ENCODE measurements at regions not wholly inside any gene's neighbourhood (a gene's known extent, or its start where the extent isn't known, plus 50 kb on each side); places are given as distances from the start of the nearest gene placed in this dataset.

DNA sequence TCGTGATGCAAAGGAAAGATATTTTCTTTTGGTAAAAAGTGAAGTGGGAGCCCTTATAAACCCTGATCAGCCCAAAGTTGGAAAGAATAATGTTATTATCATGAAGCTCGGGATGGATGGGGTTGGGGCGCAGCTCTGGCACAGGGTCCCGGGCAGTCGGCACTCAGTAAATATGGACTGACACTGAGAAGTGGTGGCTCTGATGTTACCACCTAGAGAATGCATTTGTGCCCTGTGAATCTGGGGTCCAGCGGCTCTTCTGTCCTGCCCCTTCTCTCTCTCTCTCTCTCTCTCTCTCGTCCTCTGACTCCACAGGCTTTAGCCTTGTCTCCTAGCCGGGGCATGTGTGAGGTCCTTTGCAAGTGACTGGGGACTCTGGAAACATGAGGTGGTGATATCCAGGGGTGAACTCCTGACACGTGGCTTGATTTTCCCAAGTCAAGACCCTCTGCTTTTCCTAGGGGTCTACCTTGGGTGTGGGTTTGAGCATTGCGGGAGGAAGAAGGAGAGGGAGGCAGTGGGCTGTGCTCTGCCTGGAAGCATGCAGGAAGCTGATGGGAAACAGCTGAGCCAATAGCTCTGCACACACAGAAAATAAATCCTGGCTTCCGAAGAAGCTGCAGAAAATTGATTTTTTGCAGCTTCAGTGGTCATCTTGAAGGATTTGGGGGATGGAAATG is 162.7 kb downstream of the MACROH2A1 start:
- H3K9ac ChIP-seq (ENCODE audit: low read length): no peak overlapping the region
- H3K4me2 ChIP-seq (ENCODE audit: low read depth, low read length, poor library complexity, severe bottlenecking): no peak overlapping the region
- no peaks in the 10 kb centered on the region for H3F3A ChIP-seq (ENCODE audit: insufficient read depth)
- no peak overlapping the region for H2AFZ ChIP-seq (ENCODE audit: low read depth, low read length, severe bottlenecking)
- no peaks in the 10 kb centered on the region for H4K20me1 ChIP-seq (ENCODE audit: low read depth, low read length)
- H3K4me3 ChIP-seq (ENCODE audit: insufficient read depth, low read length, poor library complexity, severe bottlenecking): no peak overlapping the region
- H3K9me3 ChIP-seq (ENCODE audit: insufficient read depth, low read length): no peaks in the 10 kb centered on the region
- H3K27ac ChIP-seq (ENCODE audit: low read depth, low read length): no peak overlapping the region
- H3K79me2 ChIP-seq (ENCODE audit: insufficient read depth, low read length): no peaks in the 10 kb centered on the region
- H3K27me3 ChIP-seq (ENCODE audit: low read length): no peaks in the 10 kb centered on the region
- TF ChIP-seq CTCF (IDR thresholded peaks at IDR 0.05; ENCODE audit: insufficient read depth, low read length, poor library complexity, severe bottlenecking) (no peak), EZH2phosphoT487 (conservative IDR thresholded peaks at IDR 0.05; ENCODE audit: low read length) (no peak)
- H3K9me2 ChIP-seq (replicated peaks; ENCODE audit: insufficient read depth, low read length): no peaks in the 10 kb centered on the region
- no peaks in the 10 kb centered on the region for H3K36me3 ChIP-seq (ENCODE audit: low read length)

DNA sequence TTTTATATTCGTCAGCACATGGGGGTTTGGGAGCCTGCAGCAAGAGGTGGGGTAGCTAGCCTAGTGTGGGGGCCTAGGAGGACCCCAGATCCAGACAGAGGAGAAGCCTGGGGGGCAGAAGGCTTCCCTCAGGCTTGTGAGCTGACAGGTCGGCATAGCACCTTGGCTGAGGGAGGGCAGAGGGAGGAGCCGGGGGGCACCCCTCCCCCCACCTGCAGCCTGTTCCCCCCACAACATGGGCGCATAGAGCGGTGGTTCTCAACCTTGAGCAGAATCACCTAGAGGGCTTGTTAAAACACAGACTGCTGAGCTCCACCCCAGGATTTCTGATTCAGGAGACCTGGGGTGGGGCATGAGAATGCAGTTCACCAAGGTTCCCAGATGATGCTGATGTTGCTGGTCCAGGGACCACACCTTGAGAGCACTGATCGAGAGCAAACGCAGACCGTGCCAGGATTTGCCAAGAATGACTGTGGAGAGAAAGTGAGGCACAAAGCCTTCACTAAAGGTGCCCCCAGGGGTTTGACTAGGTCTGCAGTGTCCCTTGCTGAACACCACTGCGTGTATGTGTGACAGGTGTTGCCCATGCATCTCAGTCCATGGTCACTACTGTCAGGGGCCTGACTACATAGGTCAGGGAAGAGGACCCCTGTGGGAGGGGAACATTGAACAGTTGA is 163.3 kb downstream of the MACROH2A1 start:
- no peaks in the 10 kb centered on the region for H3K36me3 ChIP-seq (ENCODE audit: low read length)
- H3K4me2 ChIP-seq (ENCODE audit: low read depth, low read length, poor library complexity, severe bottlenecking): no peak overlapping the region
- H3K27me3 ChIP-seq (ENCODE audit: low read length): no peaks in the 10 kb centered on the region
- no peaks in the 10 kb centered on the region for H3K9me2 ChIP-seq (replicated peaks; ENCODE audit: insufficient read depth, low read length)
- no peak overlapping the region for H3K4me3 ChIP-seq (ENCODE audit: insufficient read depth, low read length, poor library complexity, severe bottlenecking)
- no peaks in the 10 kb centered on the region for H3F3A ChIP-seq (ENCODE audit: insufficient read depth)
- H3K79me2 ChIP-seq (ENCODE audit: insufficient read depth, low read length): no peaks in the 10 kb centered on the region
- H2AFZ ChIP-seq (ENCODE audit: low read depth, low read length, severe bottlenecking): no peak overlapping the region
- H3K27ac ChIP-seq (ENCODE audit: low read depth, low read length): no peak overlapping the region
- no peaks in the 10 kb centered on the region for H4K20me1 ChIP-seq (ENCODE audit: low read depth, low read length)
- H3K9me3 ChIP-seq (ENCODE audit: insufficient read depth, low read length): no peaks in the 10 kb centered on the region
- TF ChIP-seq EZH2phosphoT487 (conservative IDR thresholded peaks at IDR 0.05; ENCODE audit: low read length) (no peak), CTCF (IDR thresholded peaks at IDR 0.05; ENCODE audit: insufficient read depth, low read length, poor library complexity, severe bottlenecking) (no peak)
- H3K9ac ChIP-seq (ENCODE audit: low read length): no peak overlapping the region

GRCh38 chr5:135234666-135235401 is 164.2 kb downstream of the MACROH2A1 start:
- no peak overlapping the region for H3K4me2 ChIP-seq (ENCODE audit: low read depth, low read length, poor library complexity, severe bottlenecking)
- no peaks in the 10 kb centered on the region for H3K9me3 ChIP-seq (ENCODE audit: insufficient read depth, low read length)
- H3K27me3 ChIP-seq (ENCODE audit: low read length): no peaks in the 10 kb centered on the region
- H3K27ac ChIP-seq (ENCODE audit: low read depth, low read length): no peak overlapping the region
- TF ChIP-seq CTCF (IDR thresholded peaks at IDR 0.05; ENCODE audit: insufficient read depth, low read length, poor library complexity, severe bottlenecking) (no peak), EZH2phosphoT487 (conservative IDR thresholded peaks at IDR 0.05; ENCODE audit: low read length) (no peak)
- H4K20me1 ChIP-seq (ENCODE audit: low read depth, low read length): no peaks in the 10 kb centered on the region
- no peaks in the 10 kb centered on the region for H3F3A ChIP-seq (ENCODE audit: insufficient read depth)
- no peaks in the 10 kb centered on the region for H3K9me2 ChIP-seq (replicated peaks; ENCODE audit: insufficient read depth, low read length)
- H2AFZ ChIP-seq (ENCODE audit: low read depth, low read length, severe bottlenecking): no peak overlapping the region
- no peak overlapping the region for H3K9ac ChIP-seq (ENCODE audit: low read length)
- H3K4me3 ChIP-seq (ENCODE audit: insufficient read depth, low read length, poor library complexity, severe bottlenecking): no peak overlapping the region
- no peaks in the 10 kb centered on the region for H3K36me3 ChIP-seq (ENCODE audit: low read length)
- H3K79me2 ChIP-seq (ENCODE audit: insufficient read depth, low read length): no peaks in the 10 kb centered on the region

Measured in SU-DHL-6 (cell line).